Nephron (organoid): ENCODE measurements at regions not wholly inside any gene's neighbourhood (a gene's known extent, or its start where the extent isn't known, plus 50 kb on each side); places are given as distances from the start of the nearest gene placed in this dataset.
A peak's percentile ranks its signal among the peaks of the same experiment; 100 is the strongest.

ENCODE experiments used
- H3K27ac Mint-ChIP-seq, 3 experiments: 2 replicates each; pipeline ENCODE4 v1.8.0; 2020; ENCODE audit warnings: mixed read lengths in 3 of 3, mild to moderate bottlenecking in 2 of 3, moderate library complexity in 1 of 3
- H3K27me3 Mint-ChIP-seq: 2 replicates; pipeline ENCODE4 v1.8.0; 2021; ENCODE audit warnings: low read depth, mild to moderate bottlenecking, moderate library complexity, mixed read lengths
- H3K36me3 Mint-ChIP-seq: 2 replicates; pipeline ENCODE4 v1.8.0; 2020; ENCODE audit warnings: low read depth, mixed read lengths
- H3K4me1 Mint-ChIP-seq: 2 replicates; pipeline ENCODE4 v1.8.0; 2020; ENCODE audit warnings: mixed read lengths
- H3K4me3 Mint-ChIP-seq, 3 experiments: 2 replicates each; pipeline ENCODE4 v1.8.0; 2020; ENCODE audit warnings: mild to moderate bottlenecking in 3 of 3, mixed read lengths in 3 of 3, moderate library complexity in 2 of 3
- H3K9me3 Mint-ChIP-seq: 2 replicates; pipeline ENCODE4 v1.8.0; 2020; ENCODE audit warnings: mixed read lengths
- CTCF ChIP-seq, 3 experiments: fragments of 200-600 bp; sonication (generic); IDR thresholded peaks; one replicate each; pipeline ENCODE4 v1.5.0; 2021; ENCODE audit warnings: antibody characterized with exemption in 3 of 3; ENCODE audit not compliant: unreplicated experiment in 3 of 3

- no peaks in the 10 kb centered on the region for H3K9me3 Mint-ChIP-seq
- peak overlapping the region; percentile 70 to 83 (median 78) for H3K4me3 Mint-ChIP-seq
- peak overlapping the region in 1 of 3 experiments; percentile 6 for H3K27ac Mint-ChIP-seq
- H3K4me1 Mint-ChIP-seq: peaks cover 5% of the 10 kb centered on the region
- peaks cover 42% of the 10 kb centered on the region for H3K27me3 Mint-ChIP-seq
- peak; percentile 46 to 66 (median 57) for TF ChIP-seq CTCF (IDR thresholded peaks at IDR 0.05; ENCODE audit: unreplicated experiment in 3 of 3)
- H3K36me3 Mint-ChIP-seq: no peaks in the 10 kb centered on the region
Measured at GRCh38 chr6:137415127-137415833, 78.9 kb downstream of the OLIG3 start.

DNA sequence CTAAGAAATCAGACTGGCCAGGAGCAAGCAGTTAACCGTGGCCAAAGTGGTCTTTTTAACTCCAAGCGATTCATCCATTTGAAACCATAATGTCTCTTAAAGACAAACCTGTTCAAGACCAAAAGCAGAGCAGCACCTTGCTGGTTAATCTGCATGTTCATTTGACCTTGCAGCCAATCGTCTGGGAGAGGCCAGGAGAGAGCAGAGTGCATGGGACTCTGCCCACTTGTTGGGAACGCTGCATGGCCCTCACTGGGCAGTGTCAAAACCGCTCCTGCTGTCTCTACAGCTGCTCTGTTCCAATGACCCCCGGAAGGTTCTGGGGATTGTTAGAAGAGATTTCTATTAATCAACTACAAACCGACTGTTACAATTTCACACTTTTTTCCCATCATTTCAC is 79.6 kb downstream of the OLIG3 start:
- no peak for TF ChIP-seq CTCF (IDR thresholded peaks at IDR 0.05; ENCODE audit: unreplicated experiment in 3 of 3)
- Mint-ChIP-seq H3K36me3 (no peaks in the 10 kb centered on the region), H3K27me3 (peaks cover 42% of the 10 kb centered on the region), H3K9me3 (no peaks in the 10 kb centered on the region), H3K4me1 (peaks cover 5% of the 10 kb centered on the region), H3K27ac (no peak overlapping the region), H3K4me3 (peak overlapping the region; percentile 70 to 83 (median 78))

DNA sequence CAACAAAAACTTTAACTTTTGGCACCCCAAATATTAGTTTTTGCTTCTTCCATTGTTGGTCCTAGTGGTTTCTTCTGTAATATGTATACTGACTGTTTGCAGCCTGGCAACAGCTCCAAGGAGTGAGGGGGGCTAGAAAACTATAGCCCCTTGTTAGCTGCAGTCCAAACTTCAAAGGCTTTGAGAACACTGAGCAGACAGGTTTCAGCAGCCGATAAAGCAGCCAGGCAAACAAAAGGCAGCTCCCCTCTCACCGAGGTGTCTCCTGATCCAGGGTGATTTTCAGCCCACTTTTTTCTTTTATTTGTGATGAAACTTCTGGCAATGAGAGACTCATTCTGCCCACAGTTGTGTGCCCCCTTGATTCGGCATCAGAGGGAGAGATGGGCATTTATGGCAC is 80.7 kb downstream of the OLIG3 start:
- no peak for TF ChIP-seq CTCF (IDR thresholded peaks at IDR 0.05; ENCODE audit: unreplicated experiment in 3 of 3)
- peaks cover 42% of the 10 kb centered on the region for H3K27me3 Mint-ChIP-seq
- peaks cover 3% of the 10 kb centered on the region for H3K9me3 Mint-ChIP-seq
- H3K4me1 Mint-ChIP-seq: peaks cover 5% of the 10 kb centered on the region
- H3K36me3 Mint-ChIP-seq: no peaks in the 10 kb centered on the region
- no peak overlapping the region for H3K4me3 Mint-ChIP-seq
- no peak overlapping the region for H3K27ac Mint-ChIP-seq

DNA sequence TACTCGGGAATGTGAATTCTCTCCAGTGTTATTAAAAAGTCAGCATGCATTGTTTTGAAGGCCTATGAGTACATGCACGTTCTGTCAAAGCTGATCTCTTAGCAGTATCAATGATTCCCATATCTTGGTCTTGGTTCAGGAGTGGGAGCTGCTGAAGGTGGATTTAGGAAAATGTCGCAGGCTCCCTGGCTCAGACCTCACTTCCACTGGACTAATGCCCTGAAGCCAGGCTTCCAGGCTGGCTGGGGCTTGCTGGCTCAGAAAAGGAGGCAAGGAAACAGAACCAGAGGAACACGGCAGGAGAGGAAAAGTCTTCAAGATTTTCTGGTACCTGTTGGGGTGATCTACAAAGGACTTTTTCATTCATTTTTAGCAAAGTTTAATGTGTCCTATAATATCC is 81.6 kb downstream of the OLIG3 start:
- Mint-ChIP-seq H3K27me3 (peaks cover 46% of the 10 kb centered on the region), H3K27ac (no peak overlapping the region), H3K4me3 (no peak overlapping the region), H3K9me3 (peaks cover 8% of the 10 kb centered on the region), H3K36me3 (no peaks in the 10 kb centered on the region), H3K4me1 (peaks cover 5% of the 10 kb centered on the region)
- no peak for TF ChIP-seq CTCF (IDR thresholded peaks at IDR 0.05; ENCODE audit: unreplicated experiment in 3 of 3)

- H3K4me3 Mint-ChIP-seq: no peak overlapping the region
Measured at GRCh38 chr6:137409266-137409777, 84.9 kb downstream of the OLIG3 start.

More at GRCh38 chr6:137409266-137409777, 84.9 kb downstream of the OLIG3 start:
- no peaks in the 10 kb centered on the region for H3K36me3 Mint-ChIP-seq
- H3K27ac Mint-ChIP-seq: no peak overlapping the region
- H3K4me1 Mint-ChIP-seq: no peaks in the 10 kb centered on the region
- H3K9me3 Mint-ChIP-seq: peaks cover 13% of the 10 kb centered on the region
- H3K27me3 Mint-ChIP-seq: peaks cover 22% of the 10 kb centered on the region
- no peak for TF ChIP-seq CTCF (IDR thresholded peaks at IDR 0.05; ENCODE audit: unreplicated experiment in 3 of 3)
